Middle frontal gyrus (tissue), 1 donor: ENCODE measurements at regions not wholly inside any gene's neighbourhood (a gene's known extent, or its start where the extent isn't known, plus 50 kb on each side); places are given as distances from the start of the nearest gene placed in this dataset.

Experiments
- DNase-seq: peaks from one replicate; pipeline ENCODE4 v3.0.0-alpha.2; 2015; ENCODE audit warnings: low spot score; ENCODE audit errors: extremely low spot score

DNA sequence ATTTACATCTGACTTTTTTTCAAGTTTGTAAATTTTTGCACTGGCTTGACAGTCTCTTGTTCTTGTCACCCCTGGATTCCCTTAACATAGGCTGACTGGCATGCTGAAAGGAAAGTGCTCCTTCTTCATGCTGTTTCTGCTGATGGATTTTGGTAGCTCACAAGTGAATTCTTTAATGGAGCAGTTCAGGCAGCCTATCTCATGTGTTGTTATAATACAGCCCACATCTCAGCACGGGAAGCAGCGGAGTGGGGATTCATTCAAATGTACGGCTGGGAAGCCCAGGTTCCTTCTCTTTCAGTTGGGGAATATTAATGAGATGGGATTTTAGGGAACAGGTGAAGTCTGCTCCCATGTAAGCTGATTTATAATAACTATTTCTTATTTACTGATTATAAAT, 142.8 kb downstream of the CD8B2 start:
- no peak for DNase-seq

- DNase-seq = no peak
Measured at GRCh38 chr2:106631281-106631680, 144.1 kb downstream of the CD8B2 start.

DNA sequence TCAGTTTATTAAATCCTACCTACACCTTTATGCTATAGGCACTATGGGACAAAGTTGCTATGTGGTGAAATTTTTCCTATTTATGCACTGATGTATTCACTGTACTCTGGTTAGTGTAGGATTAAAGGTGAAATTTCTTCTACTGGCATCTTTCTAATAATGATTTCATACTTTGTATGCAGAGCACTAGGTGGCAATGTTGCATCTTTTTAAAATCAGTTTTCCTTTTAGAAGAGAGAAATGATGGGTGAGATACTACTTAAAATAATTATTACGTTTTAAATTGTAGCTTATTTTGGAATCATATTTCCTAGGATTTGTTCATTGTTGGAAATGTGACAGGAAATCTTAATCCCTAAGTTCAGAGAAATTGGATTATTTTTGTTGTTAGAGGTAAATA, 150.9 kb downstream of the CD8B2 start:
- DNase-seq = peak; percentile 11

GRCh38 chr2:106638580-106638979, 151.4 kb downstream of the CD8B2 start:
- no peak for DNase-seq

GRCh38 chr2:106642679-106643078, 155.5 kb downstream of the CD8B2 start:
- DNase-seq = no peak

DNA sequence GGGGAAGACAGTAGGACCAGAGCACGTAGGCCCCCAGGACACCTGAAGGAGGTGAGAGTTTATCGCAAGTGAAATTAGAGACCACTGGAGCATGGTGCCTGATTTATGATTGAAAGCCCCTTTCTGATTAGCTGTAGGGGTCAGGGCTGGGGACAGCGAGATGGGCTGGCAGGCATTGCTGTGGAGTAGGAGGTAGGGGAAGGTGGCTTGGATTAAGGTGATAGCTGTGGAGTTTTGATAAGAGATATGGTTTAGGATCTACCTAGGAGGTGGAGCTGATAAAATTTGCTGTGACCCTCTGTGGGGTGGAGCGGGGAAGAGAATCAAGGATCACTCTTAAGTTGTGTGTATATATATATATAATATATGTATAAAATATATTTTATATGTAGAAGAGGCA, 157.5 kb downstream of the CD8B2 start:
- DNase-seq = no peak

- no peak for DNase-seq
Measured at GRCh38 chr2:106646605-106647004, 159.4 kb downstream of the CD8B2 start.

- DNase-seq = no peak
Measured at GRCh38 chr2:106649306-106649705, 162.1 kb downstream of the CD8B2 start.

DNA sequence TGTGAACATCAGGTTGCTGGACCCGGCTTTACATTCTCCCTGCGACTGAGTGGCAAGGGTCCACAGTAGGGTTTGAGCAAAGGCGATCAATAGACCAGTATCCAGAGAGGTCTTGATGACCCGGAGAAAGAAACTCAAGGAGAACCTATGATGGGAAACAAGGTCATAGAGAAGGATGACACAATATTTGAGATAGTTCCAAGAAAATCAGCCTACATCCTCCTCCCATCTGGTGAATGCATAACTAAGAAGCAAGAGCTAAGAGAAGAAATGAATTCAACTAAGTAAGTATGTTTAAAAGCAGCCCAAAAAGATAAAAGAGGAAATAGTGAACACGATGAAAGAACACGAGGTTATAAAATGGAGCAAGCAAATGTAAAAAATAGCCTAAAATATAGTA, 166.3 kb downstream of the CD8B2 start:
- no peak for DNase-seq

GRCh38 chr2:106658616-106659015, 171.5 kb downstream of the CD8B2 start:
- no peak for DNase-seq

GRCh38 chr2:106664669-106665068, 177.5 kb downstream of the CD8B2 start:
- no peak for DNase-seq

DNA sequence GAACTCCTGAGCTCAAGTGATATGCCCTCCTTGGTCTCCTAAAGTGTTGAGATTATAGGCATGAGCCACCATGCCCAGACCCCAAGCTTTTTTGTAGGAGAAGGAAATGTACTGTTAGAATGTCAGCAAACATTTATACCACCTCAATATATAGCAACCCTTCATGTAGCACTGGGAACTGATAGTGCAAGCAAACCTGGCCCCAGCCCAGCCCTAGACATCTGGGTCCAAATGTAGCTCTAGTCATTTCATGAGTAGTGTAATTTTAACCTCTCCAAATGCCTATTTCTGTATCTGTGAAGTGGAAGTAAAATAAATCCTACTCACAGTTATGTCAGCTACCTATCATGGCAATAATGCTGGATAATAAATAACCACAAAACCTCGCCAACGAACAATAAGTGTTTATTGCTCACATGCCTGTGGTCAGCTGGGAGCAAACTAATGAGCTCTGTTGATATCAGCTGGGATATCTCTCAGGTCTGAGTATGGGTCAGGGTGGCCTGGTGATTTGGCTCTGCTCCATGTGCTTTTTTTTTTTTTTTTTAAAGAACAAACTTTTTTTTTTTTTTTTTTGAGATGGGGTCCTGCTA, 180.4 kb downstream of the CD8B2 start:
- DNase-seq = no peak

- no peak for DNase-seq
Measured at GRCh38 chr2:106685180-106685897, 198.2 kb downstream of the CD8B2 start.

- no peak for DNase-seq
Measured at GRCh38 chr2:106686814-106687213, 199.2 kb downstream of the ST6GAL2 start.

DNA sequence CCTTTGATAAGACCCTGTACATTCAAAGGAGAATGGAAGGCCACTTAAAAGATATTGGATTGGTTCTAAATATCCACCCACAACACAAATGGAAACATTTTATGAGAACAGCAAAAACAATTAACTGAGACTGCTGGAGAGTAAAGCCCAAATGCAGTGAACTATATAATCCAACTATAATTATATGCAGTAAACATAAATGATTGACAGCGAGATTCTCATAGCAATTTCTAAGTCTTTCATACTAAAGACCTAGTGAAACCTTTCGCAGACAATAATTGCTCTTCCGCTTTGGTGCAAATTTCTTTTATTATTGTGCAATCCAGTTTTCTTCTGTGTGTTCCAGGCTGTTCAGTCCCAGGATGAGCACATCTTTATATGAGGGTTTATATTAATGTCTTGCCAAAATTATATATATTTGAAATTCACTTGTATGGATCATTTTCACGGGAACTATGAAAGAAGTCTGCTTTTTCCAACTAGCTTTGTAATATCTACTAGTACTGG, 190.9 kb downstream of the ST6GAL2 start:
- DNase-seq = no peak

- DNase-seq = no peak
Measured at GRCh38 chr2:106695919-106696318, 190.0 kb downstream of the ST6GAL2 start.

- no peak for DNase-seq
Measured at GRCh38 chr2:106700616-106701015, 185.4 kb downstream of the ST6GAL2 start.

DNA sequence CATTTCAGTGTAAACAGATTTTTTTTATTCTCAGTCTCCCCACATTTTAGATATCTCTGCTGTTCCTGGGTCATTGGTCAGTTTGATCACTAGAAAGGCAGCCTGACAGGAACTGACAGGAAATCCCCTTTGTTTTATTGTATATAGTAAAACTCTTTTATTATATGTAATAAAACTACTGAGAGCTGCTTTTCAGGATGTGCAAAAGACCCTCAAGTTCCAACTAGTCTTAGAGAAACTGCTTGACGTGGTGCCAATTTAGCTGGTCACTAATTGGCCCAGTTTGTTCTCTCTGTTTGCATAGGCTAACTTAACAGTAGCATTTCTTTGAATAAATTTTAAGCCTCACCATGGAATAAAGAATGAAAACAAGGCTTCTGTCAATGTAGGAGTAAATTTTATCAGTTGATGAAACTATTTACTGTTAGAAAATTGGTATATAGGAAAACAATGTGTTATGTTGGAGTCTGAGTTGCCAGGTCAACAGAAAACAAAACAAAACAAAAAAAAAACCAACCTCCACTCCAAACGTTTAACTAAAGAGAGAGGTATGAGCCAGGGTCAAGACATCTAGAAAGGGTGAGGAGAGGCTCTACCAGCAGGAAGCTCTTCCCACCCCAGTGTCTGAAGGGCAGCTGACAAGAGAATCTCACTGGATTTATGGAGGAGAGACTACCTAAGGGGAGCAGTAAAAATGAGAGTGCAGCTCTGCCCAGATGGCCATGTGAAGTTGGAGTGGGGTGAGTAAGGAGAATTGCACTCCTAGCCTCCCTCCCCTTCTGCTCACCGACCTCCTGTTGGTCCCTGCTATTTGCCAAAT, 184.6 kb downstream of the ST6GAL2 start:
- no peak for DNase-seq

DNA sequence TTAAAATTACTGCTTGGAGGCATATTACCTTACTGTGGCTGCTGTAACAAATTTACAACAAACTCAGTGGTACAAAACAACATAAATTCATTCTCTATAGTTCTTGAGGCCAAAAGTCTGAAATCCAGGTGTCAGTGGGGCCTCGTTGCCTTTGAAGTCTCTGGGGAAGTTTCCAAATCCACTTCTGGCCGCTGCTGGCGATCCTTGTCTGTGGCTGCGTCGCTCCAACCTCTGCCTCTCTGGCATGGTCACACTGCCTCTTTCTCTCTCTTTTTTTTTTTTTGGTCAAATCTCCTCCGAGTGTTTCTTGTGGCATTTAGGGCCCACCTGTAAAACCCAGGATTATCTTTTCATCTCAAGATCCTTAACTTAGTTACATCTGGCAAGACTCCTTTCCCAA, 182.8 kb downstream of the ST6GAL2 start:
- no peak for DNase-seq

GRCh38 chr2:106704798-106705197, 181.2 kb downstream of the ST6GAL2 start:
- no peak for DNase-seq

- DNase-seq = no peak
Measured at GRCh38 chr2:106705877-106706276, 180.1 kb downstream of the ST6GAL2 start.

DNA sequence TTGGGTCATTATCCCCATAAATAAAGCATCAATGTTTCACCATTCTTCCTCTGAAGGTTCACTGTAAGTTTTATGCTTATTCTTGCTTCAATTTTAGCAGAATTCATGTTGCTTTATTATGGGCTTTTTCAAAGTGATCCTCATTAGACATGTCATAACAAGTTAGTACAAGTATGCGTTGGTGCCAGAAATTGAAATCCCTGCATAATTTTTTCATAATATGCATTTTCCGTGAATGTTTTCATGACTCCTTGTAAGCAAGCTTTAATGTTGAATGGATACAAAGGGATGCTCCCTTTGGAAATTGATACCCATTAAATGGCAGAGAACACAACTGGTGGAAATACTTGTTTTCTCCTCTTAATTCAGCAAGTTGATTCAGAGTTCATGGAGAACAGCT, 179.7 kb downstream of the ST6GAL2 start:
- no peak for DNase-seq
